H1 (cell line): ENCODE measurements at regions not wholly inside any gene's neighbourhood (a gene's known extent, or its start where the extent isn't known, plus 50 kb on each side); places are given as distances from the start of the nearest gene placed in this dataset.

ENCODE experiments used
- CTCF ChIA-PET: fragments of 300-600 bp; sonication (Branson Sonifier 250); formaldehyde crosslinking; loops from one replicate; lab custom pipeline; 2021; ENCODE audit not compliant: partially characterized antibody; lab: Charles Lee
- POLR2A ChIA-PET: fragments of 300-600 bp; sonication (Branson Sonifier 250); formaldehyde crosslinking; loops from one replicate; lab custom pipeline; 2021; ENCODE audit warnings: inconsistent platforms; ENCODE audit not compliant: partially characterized antibody; lab: Charles Lee
- DNase-seq, 2 experiments: peaks; one replicate each; pipeline versions ENCODE4 v3.0.0 to v3.0.0-alpha.2; 2010 to 2022; ENCODE audit warnings: low spot score in 2 of 2, low read depth in 1 of 2, mixed read lengths in 1 of 2
- FAIRE-seq: peaks from 2 replicates; lab custom pipeline; 2011; peaks lifted over from hg19 to GRCh38; lab: Jason Lieb, UNC
- H2AFZ ChIP-seq: 2 replicates; pipeline ENCODE4 v1.8.1; 2012; ENCODE audit warnings: low read length, inconsistent platforms
- H2AK5ac ChIP-seq: 2 replicates; pipeline ENCODE4 v1.6.1; 2013; ENCODE audit warnings: low read depth, low read length
- H2BK120ac ChIP-seq: replicated peaks from 2 replicates; pipeline ENCODE3; 2013; ENCODE audit warnings: low read depth, low read length, inconsistent platforms
- H2BK12ac ChIP-seq: 2 replicates; pipeline ENCODE4 v1.6.1; 2013; ENCODE audit warnings: low read depth, low read length
- H2BK15ac ChIP-seq: 2 replicates; pipeline ENCODE4 v1.6.1; 2013; ENCODE audit warnings: low read length
- H2BK20ac ChIP-seq: 2 replicates; pipeline ENCODE4 v1.6.1; 2013; ENCODE audit warnings: low read length
- H2BK5ac ChIP-seq: 2 replicates; pipeline ENCODE4 v1.6.1; 2013; ENCODE audit warnings: low read depth, low read length
- H3K14ac ChIP-seq: 2 replicates; pipeline ENCODE4 v1.6.1; 2013; ENCODE audit warnings: inconsistent platforms; ENCODE audit not compliant: insufficient read length
- H3K18ac ChIP-seq: 2 replicates; pipeline ENCODE4 v1.6.1; 2013; ENCODE audit warnings: low read length; ENCODE audit errors: extremely low read depth
- H3K23ac ChIP-seq: 2 replicates; pipeline ENCODE4 v1.6.1; 2013; ENCODE audit warnings: inconsistent platforms; ENCODE audit not compliant: insufficient read length
- H3K23me2 ChIP-seq: 2 replicates; pipeline ENCODE4 v1.6.1; 2013; ENCODE audit warnings: low read depth, low read length
- H3K27ac ChIP-seq: 2 replicates; pipeline ENCODE4 v1.6.1; 2011; ENCODE audit warnings: low read depth, low read length, inconsistent platforms
- H3K27me3 ChIP-seq, 4 experiments: replicated peaks in 1 of 4; 1 replicate in 1 of 4; 2 replicates in 3 of 4; pipeline versions ENCODE4 v1.6.1 to v1.8.1; 2011 to 2013; ENCODE audit warnings: low read length in 3 of 4, mild to moderate bottlenecking in 3 of 4, inconsistent platforms in 2 of 4, mixed read lengths in 2 of 4, moderate library complexity in 1 of 4; ENCODE audit not compliant: control insufficient read depth in 3 of 4, insufficient read depth in 3 of 4; ENCODE audit errors: extremely low read depth in 1 of 4
- H3K36me3 ChIP-seq, 4 experiments: 2 replicates each; pipeline versions ENCODE4 v1.6.1 to v1.8.1; 2011 to 2013; ENCODE audit warnings: mild to moderate bottlenecking in 4 of 4, low read length in 3 of 4, moderate library complexity in 2 of 4, control low read depth in 1 of 4, inconsistent platforms in 1 of 4; ENCODE audit not compliant: insufficient read depth in 4 of 4, control insufficient read depth in 2 of 4
- H3K4ac ChIP-seq: replicated peaks from 2 replicates; pipeline ENCODE3; 2013; ENCODE audit warnings: low read length, low read depth, mixed read lengths, inconsistent platforms; ENCODE audit not compliant: insufficient read length
- H3K4me1 ChIP-seq, 4 experiments: replicated peaks in 1 of 4; 1 replicate in 1 of 4; 2 replicates in 3 of 4; pipeline versions ENCODE4 v1.6.1 to v1.8.1; 2011 to 2013; ENCODE audit warnings: low read length in 3 of 4, inconsistent platforms in 2 of 4, mixed read lengths in 1 of 4; ENCODE audit not compliant: insufficient read depth in 4 of 4, control insufficient read depth in 3 of 4
- H3K4me2 ChIP-seq, 2 experiments: 2 replicates each; pipeline versions ENCODE4 v1.6.1 to v1.8.1; 2011 to 2013; ENCODE audit warnings: low read depth in 2 of 2, low read length in 2 of 2, control low read depth in 1 of 2, inconsistent platforms in 1 of 2, mild to moderate bottlenecking in 1 of 2; ENCODE audit not compliant: insufficient read depth in 1 of 2
- H3K4me3 ChIP-seq, 4 experiments: fragments of 200-600, 300-600 bp in 1 of 4; sonication (generic), shearing (Covaris generic), sonication (Bioruptor Twin) in 1 of 4; 2 replicates each; pipeline versions ENCODE4 v1.5.1 to v1.8.1; 2011 to 2016; ENCODE audit warnings: low read length in 4 of 4, low read depth in 3 of 4, control low read depth in 2 of 4, inconsistent platforms in 2 of 4, mild to moderate bottlenecking in 2 of 4, mixed read lengths in 1 of 4, moderate library complexity in 1 of 4; ENCODE audit not compliant: insufficient read depth in 2 of 4; ENCODE audit errors: extremely low read depth in 1 of 4
- H3K56ac ChIP-seq: replicated peaks from 2 replicates; pipeline ENCODE3; 2013; ENCODE audit warnings: low read depth, mild to moderate bottlenecking, mixed read lengths, low read length, inconsistent platforms; ENCODE audit not compliant: insufficient read length
- H3K79me1 ChIP-seq: 2 replicates; pipeline ENCODE4 v1.6.1; 2013; ENCODE audit warnings: low read depth, low read length, control low read depth
- H3K79me2 ChIP-seq, 2 experiments: 2 replicates each; pipeline versions ENCODE4 v1.6.1 to v1.8.1; 2012 to 2013; ENCODE audit warnings: low read length in 2 of 2, mild to moderate bottlenecking in 2 of 2, inconsistent platforms in 1 of 2; ENCODE audit not compliant: insufficient read depth in 2 of 2, control insufficient read depth in 1 of 2
- H3K9ac ChIP-seq, 4 experiments: replicated peaks in 1 of 4; 1 replicate in 1 of 4; 2 replicates in 3 of 4; pipeline versions ENCODE4 v1.6.1 to v1.8.1; 2011 to 2013; ENCODE audit warnings: low read depth in 3 of 4, low read length in 3 of 4, control low read depth in 2 of 4, mild to moderate bottlenecking in 2 of 4, moderate library complexity in 2 of 4, inconsistent platforms in 1 of 4; ENCODE audit errors: extremely low read depth in 1 of 4
- H3K9me3 ChIP-seq, 2 experiments: 2 replicates each; pipeline versions ENCODE4 v1.6.1 to v1.8.1; 2012 to 2013; ENCODE audit warnings: mild to moderate bottlenecking in 2 of 2, moderate library complexity in 2 of 2, control low read depth in 1 of 2, inconsistent platforms in 1 of 2, low read depth in 1 of 2, low read length in 1 of 2, mixed read lengths in 1 of 2; ENCODE audit not compliant: insufficient read depth in 2 of 2
- H4K20me1 ChIP-seq, 2 experiments: replicated peaks in 1 of 2; 2 replicates each; pipeline versions ENCODE3 to v1.8.1; 2011 to 2013; ENCODE audit warnings: inconsistent platforms in 2 of 2, low read length in 2 of 2, mild to moderate bottlenecking in 1 of 2; ENCODE audit not compliant: insufficient read depth in 2 of 2, control insufficient read depth in 1 of 2
- H4K5ac ChIP-seq: 2 replicates; pipeline ENCODE4 v1.6.1; 2013; ENCODE audit warnings: low read length, low read depth, mixed read lengths, inconsistent platforms; ENCODE audit not compliant: insufficient read length
- H4K8ac ChIP-seq: 2 replicates; pipeline ENCODE4 v1.8.0; 2013; ENCODE audit warnings: mild to moderate bottlenecking, moderate library complexity, low read length, inconsistent platforms; ENCODE audit not compliant: insufficient read depth; ENCODE audit errors: extremely low read depth
- H4K91ac ChIP-seq: replicated peaks from 2 replicates; pipeline ENCODE3; 2013; ENCODE audit warnings: low read length, mixed read lengths, inconsistent platforms; ENCODE audit not compliant: insufficient read length
- EGR1 ChIP-seq: IDR thresholded peaks from 2 replicates; pipeline ENCODE4 v1.6.1; 2011; ENCODE audit warnings: low read depth, low read length, borderline replicate concordance
- KDM1A ChIP-seq: fragments of 200-600, 300-600 bp; sonication (generic); IDR thresholded peaks from 2 replicates; pipeline ENCODE4 v1.7.1; 2016; ENCODE audit warnings: mild to moderate bottlenecking, low read length, borderline replicate concordance
- NRF1 ChIP-seq: IDR thresholded peaks from 2 replicates; pipeline ENCODE4 v1.6.1; 2011; ENCODE audit warnings: mild to moderate bottlenecking, low read depth, low read length, improper control_type of control experiment
- POLR2A ChIP-seq, 2 experiments: IDR thresholded peaks; 1 replicate in 1 of 2; 2 replicates in 1 of 2; pipeline ENCODE4 v1.6.1; 2011; ENCODE audit warnings: low read depth in 2 of 2, low read length in 2 of 2, mild to moderate bottlenecking in 2 of 2; ENCODE audit errors: control extremely low read depth in 1 of 2
- POLR2AphosphoS5 ChIP-seq: IDR thresholded peaks from 2 replicates; pipeline ENCODE4 v1.6.1; 2011; ENCODE audit warnings: low read depth, low read length
- TF ChIP-seq, protein P1 (sequence below): IDR thresholded peaks from 2 replicates; pipeline ENCODE4 v1.6.1; 2011; ENCODE audit warnings: low read depth, mild to moderate bottlenecking, low read length; ENCODE audit not compliant: insufficient read depth

GRCh38 chr2:136404176-136404575 lies 286.2 kb upstream of the CXCR4 start:
- Histone ChIP-seq H3K36me3 (no peaks in the 10 kb centered on the region), H3K56ac (no peak overlapping the region), H3K79me2 (no peaks in the 10 kb centered on the region), H4K20me1 (no peaks in the 10 kb centered on the region), H3K4ac (no peak overlapping the region), H2BK12ac (no peak overlapping the region), H3K27me3 (no peaks in the 10 kb centered on the region; a peak in 1 of 7 replicates), H3K23ac (no peak overlapping the region), H2BK20ac (no peak overlapping the region), H4K91ac (no peak overlapping the region), H3K4me1 (peaks cover 0 to 8% (median 0%) of the 10 kb centered on the region in 4 experiments; a peak in 4 of 7 replicates), H3K4me2 (no peak overlapping the region), H3K4me3 (no peak overlapping the region), H2BK5ac (no peak overlapping the region), H4K8ac (no peak overlapping the region), H3K9me3 (no peaks in the 10 kb centered on the region), H4K5ac (no peak overlapping the region), H2BK120ac (no peak overlapping the region), H3K18ac (no peak overlapping the region), H2AFZ (no peak overlapping the region), H3K27ac (no peak overlapping the region), H3K14ac (no peak overlapping the region), H2AK5ac (no peak overlapping the region), H3K23me2 (no peaks in the 10 kb centered on the region), H3K9ac (no peak overlapping the region), H2BK15ac (no peak overlapping the region), H3K79me1 (no peaks in the 10 kb centered on the region)
- ChIA-PET POLR2A (no interaction called here), CTCF (no interaction called here)
- FAIRE-seq, result no peak
- TF ChIP-seq POLR2AphosphoS5 (no peak), EGR1 (no peak), NRF1 (no peak), POLR2A (IDR thresholded peaks at IDR 0.05; ENCODE audit: control extremely low read depth in 1 of 2, low read depth in 2 of 2, low read length in 2 of 2) (no peak), KDM1A (no peak)
- TF ChIP-seq, protein P1, sequence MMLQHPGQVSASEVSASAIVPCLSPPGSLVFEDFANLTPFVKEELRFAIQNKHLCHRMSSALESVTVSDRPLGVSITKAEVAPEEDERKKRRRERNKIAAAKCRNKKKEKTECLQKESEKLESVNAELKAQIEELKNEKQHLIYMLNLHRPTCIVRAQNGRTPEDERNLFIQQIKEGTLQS, result no peak
- DNase-seq, result no peak
